Loucy (cell line): ENCODE measurements at regions not wholly inside any gene's neighbourhood (a gene's known extent, or its start where the extent isn't known, plus 50 kb on each side); places are given as distances from the start of the nearest gene placed in this dataset.

ENCODE experiments used
- H2AFZ ChIP-seq: fragments of 200-600 bp; sonication (generic); 2 replicates; pipeline ENCODE4 v1.6.0; 2016; ENCODE audit warnings: antibody characterized with exemption, mild to moderate bottlenecking, low read length, moderate library complexity
- H3F3A ChIP-seq: fragments of 200-600 bp; 2 replicates; pipeline ENCODE4 v1.6.0; 2016; ENCODE audit warnings: antibody characterized with exemption, low read depth, mild to moderate bottlenecking
- H3K27me3 ChIP-seq: fragments of 200-600 bp; sonication (generic); 2 replicates; pipeline ENCODE4 v1.6.1; 2014; ENCODE audit warnings: low read length, mild to moderate bottlenecking; ENCODE audit not compliant: insufficient read depth, poor library complexity, severe bottlenecking
- H3K36me3 ChIP-seq: fragments of 200-600 bp; sonication (generic); 2 replicates; pipeline ENCODE4 v1.6.1; 2016; ENCODE audit warnings: low read length; ENCODE audit not compliant: insufficient read depth
- H3K4me1 ChIP-seq: fragments of 200-600 bp; sonication (generic); 2 replicates; pipeline ENCODE4 v1.5.1; 2014; ENCODE audit warnings: low read length, mild to moderate bottlenecking; ENCODE audit not compliant: insufficient read depth, poor library complexity, severe bottlenecking
- H3K4me2 ChIP-seq: fragments of 200-600 bp; sonication (generic); 2 replicates; pipeline ENCODE4 v1.6.0; 2014; ENCODE audit warnings: antibody characterized with exemption, low read length, low read depth, mild to moderate bottlenecking; ENCODE audit not compliant: poor library complexity, severe bottlenecking
- H3K4me3 ChIP-seq: fragments of 200-600 bp; sonication (generic); 2 replicates; pipeline ENCODE4 v1.5.1; 2014; ENCODE audit warnings: low read length, mild to moderate bottlenecking, mixed read lengths; ENCODE audit not compliant: poor library complexity, severe bottlenecking
- H3K79me2 ChIP-seq: fragments of 200-600 bp; sonication (generic); 2 replicates; pipeline ENCODE4 v1.6.1; 2014; ENCODE audit warnings: low read length; ENCODE audit not compliant: insufficient read depth
- H3K9ac ChIP-seq: fragments of 200-600 bp; sonication (generic); 2 replicates; pipeline ENCODE4 v1.6.0; 2014; ENCODE audit warnings: mild to moderate bottlenecking, low read depth, low read length, moderate library complexity; ENCODE audit not compliant: poor library complexity, severe bottlenecking
- H3K9me2 ChIP-seq: fragments of 200-600 bp; sonication (generic); replicated peaks from 2 replicates; pipeline ENCODE4 v1.6.1; 2016; ENCODE audit warnings: low read depth, low read length, mixed read lengths
- H3K9me3 ChIP-seq: fragments of 200-600 bp; sonication (generic); 2 replicates; pipeline ENCODE4 v1.6.1; 2014; ENCODE audit warnings: mild to moderate bottlenecking, antibody characterized with exemption, low read length, low read depth; ENCODE audit not compliant: insufficient read depth
- H4K20me1 ChIP-seq: fragments of 200-600 bp; sonication (generic); 2 replicates; pipeline ENCODE4 v1.6.0; 2014; ENCODE audit warnings: antibody characterized with exemption, low read length, mild to moderate bottlenecking; ENCODE audit not compliant: insufficient read depth, poor library complexity, severe bottlenecking
- CTCF ChIP-seq: fragments of 200-600 bp; sonication (generic); conservative IDR thresholded peaks from 2 replicates; pipeline ENCODE4 v1.5.1; 2014; ENCODE audit warnings: mild to moderate bottlenecking, antibody characterized with exemption, low read length
- EZH2phosphoT487 ChIP-seq: fragments of 200-600 bp; IDR thresholded peaks from 2 replicates; pipeline ENCODE4 v1.6.1; 2018; ENCODE audit warnings: antibody characterized with exemption, mild to moderate bottlenecking, moderate library complexity, borderline replicate concordance

- no peaks in the 10 kb centered on the region for H3K79me2 ChIP-seq
- no peak overlapping the region for H3K4me2 ChIP-seq
- no peak overlapping the region for H2AFZ ChIP-seq
- no peak for TF ChIP-seq CTCF
- no peak for TF ChIP-seq EZH2phosphoT487
- no peak overlapping the region for H3K4me3 ChIP-seq
- H3K9ac ChIP-seq: no peak overlapping the region
- no peaks in the 10 kb centered on the region for H3K9me2 ChIP-seq
- no peaks in the 10 kb centered on the region for H3K36me3 ChIP-seq
- H3K9me3 ChIP-seq: no peaks in the 10 kb centered on the region
- H3K4me1 ChIP-seq: no peaks in the 10 kb centered on the region
- no peaks in the 10 kb centered on the region for H3K27me3 ChIP-seq
- H3F3A ChIP-seq: no peaks in the 10 kb centered on the region
- H4K20me1 ChIP-seq: no peaks in the 10 kb centered on the region
Observed at GRCh38 chr2:17035010-17035409, 369.4 kb upstream of the CYRIA start.

DNA sequence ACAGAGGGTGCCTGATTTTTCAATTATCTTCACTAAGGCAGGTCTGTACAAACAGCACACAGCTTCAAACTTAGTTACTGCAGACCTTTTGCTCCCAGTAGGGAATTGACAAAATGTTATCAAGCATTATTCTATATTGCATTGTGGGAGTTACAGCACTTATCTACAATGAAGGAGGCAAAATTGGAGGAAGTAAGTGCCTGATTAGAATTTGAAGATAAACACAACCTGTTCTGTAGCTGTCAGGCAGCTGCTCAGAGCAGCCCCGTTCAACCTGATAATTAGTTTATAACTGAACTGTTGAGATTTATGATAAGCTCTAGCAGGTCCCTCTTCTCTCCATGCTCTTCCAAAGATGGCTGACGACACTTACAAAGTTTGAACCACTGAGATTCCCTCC is 364.4 kb upstream of the CYRIA start:
- TF ChIP-seq EZH2phosphoT487: no peak
- no peak for TF ChIP-seq CTCF
- H3F3A ChIP-seq: no peaks in the 10 kb centered on the region

GRCh38 chr2:17012297-17012696 is 346.7 kb upstream of the CYRIA start:
- TF ChIP-seq EZH2phosphoT487 (no peak), CTCF (no peak)
- H3K4me1 ChIP-seq: no peaks in the 10 kb centered on the region
- H3K27me3 ChIP-seq: no peaks in the 10 kb centered on the region
- H3F3A ChIP-seq: no peaks in the 10 kb centered on the region
- no peaks in the 10 kb centered on the region for H3K79me2 ChIP-seq
- H3K9me2 ChIP-seq: no peaks in the 10 kb centered on the region
- H3K4me2 ChIP-seq: no peak overlapping the region
- H4K20me1 ChIP-seq: no peaks in the 10 kb centered on the region
- H2AFZ ChIP-seq: no peak overlapping the region
- no peaks in the 10 kb centered on the region for H3K36me3 ChIP-seq
- no peaks in the 10 kb centered on the region for H3K9me3 ChIP-seq
- H3K9ac ChIP-seq: no peak overlapping the region
- no peak overlapping the region for H3K4me3 ChIP-seq

More for the DNA sequence above, 364.4 kb upstream of the CYRIA start:
- Histone ChIP-seq H3K36me3 (no peaks in the 10 kb centered on the region), H3K4me1 (no peaks in the 10 kb centered on the region), H3K27me3 (no peaks in the 10 kb centered on the region), H3K9me2 (no peaks in the 10 kb centered on the region), H3K4me2 (no peak overlapping the region), H2AFZ (no peak overlapping the region), H3K4me3 (no peak overlapping the region), H3K9ac (no peak overlapping the region), H4K20me1 (no peaks in the 10 kb centered on the region), H3K9me3 (no peaks in the 10 kb centered on the region), H3K79me2 (no peaks in the 10 kb centered on the region)
